SK-N-DZ (cell line): ENCODE measurements at regions not wholly inside any gene's neighbourhood (a gene's known extent, or its start where the extent isn't known, plus 50 kb on each side); places are given as distances from the start of the nearest gene placed in this dataset.
"Not testable (repeated sequence)": the region's sequence is repeated elsewhere in the genome, so short reads cannot be mapped to it uniquely, and the experiment has no call there.

ENCODE experiments used
- DNase-seq: peaks from one replicate; pipeline ENCODE4 v3.0.0-alpha.2; 2015; ENCODE audit warnings: low spot score

- no peak for DNase-seq
Measured at GRCh38 chr13:97866346-97866745, 87.1 kb upstream of the IPO5 start.

- no peak for DNase-seq
Measured at GRCh38 chr13:97866751-97867150, 86.7 kb upstream of the IPO5 start.

GRCh38 chr13:97873398-97873797, 80.1 kb upstream of the IPO5 start:
- no peak for DNase-seq

GRCh38 chr13:97875218-97875617, 78.3 kb upstream of the IPO5 start:
- no peak for DNase-seq

GRCh38 chr13:97875911-97876310, 77.6 kb upstream of the IPO5 start:
- DNase-seq: no peak

- DNase-seq: no peak
Measured at GRCh38 chr13:97878431-97879375, 74.8 kb upstream of the IPO5 start.

GRCh38 chr13:97879646-97880310, 73.7 kb upstream of the IPO5 start:
- no peak for DNase-seq

GRCh38 chr13:97880311-97880675, 73.2 kb upstream of the IPO5 start:
- DNase-seq: no peak

- no peak for DNase-seq
Measured at GRCh38 chr13:97881556-97881955, 71.9 kb upstream of the IPO5 start.

- no peak for DNase-seq
Measured at GRCh38 chr13:97883396-97883795, 70.1 kb upstream of the IPO5 start.

- DNase-seq: no peak
Measured at GRCh38 chr13:97884707-97885468, 68.6 kb upstream of the IPO5 start.

- no peak for DNase-seq
Measured at GRCh38 chr13:97885641-97886040, 67.8 kb upstream of the IPO5 start.

GRCh38 chr13:97889803-97890202, 63.7 kb upstream of the IPO5 start:
- no peak for DNase-seq

- no peak for DNase-seq
Measured at GRCh38 chr13:97890573-97890972, 62.9 kb upstream of the IPO5 start.

- DNase-seq: not testable (repeated sequence)
Measured at GRCh38 chr13:97891964-97892363, 61.5 kb upstream of the IPO5 start.

- DNase-seq: no peak
Measured at GRCh38 chr13:97892717-97893116, 60.8 kb upstream of the IPO5 start.

GRCh38 chr13:97895383-97895782, 58.1 kb upstream of the IPO5 start:
- no peak for DNase-seq

GRCh38 chr13:97896446-97896845, 57.0 kb upstream of the IPO5 start:
- DNase-seq: no peak

- no peak for DNase-seq
Measured at GRCh38 chr13:97901716-97902115, 51.8 kb upstream of the IPO5 start.
